H9 (cell line): ENCODE measurements at regions not wholly inside any gene's neighbourhood (a gene's known extent, or its start where the extent isn't known, plus 50 kb on each side); places are given as distances from the start of the nearest gene placed in this dataset.

Source experiments
- DNase-seq: peaks from one replicate; pipeline ENCODE4 v3.0.0-alpha.2; 2017
- H2AFZ ChIP-seq: one replicate; pipeline ENCODE4 v1.6.1; 2013; ENCODE audit warnings: mild to moderate bottlenecking, low read length, control low read depth, moderate library complexity
- H2AK5ac ChIP-seq: 2 replicates; pipeline ENCODE4 v1.6.1; 2013; ENCODE audit warnings: low read length, control low read depth, mixed read lengths; ENCODE audit not compliant: insufficient read length
- H2BK120ac ChIP-seq: one replicate; pipeline ENCODE4 v1.6.1; 2013; ENCODE audit warnings: low read depth, mild to moderate bottlenecking, low read length, control low read depth, inconsistent platforms; ENCODE audit not compliant: poor library complexity, severe bottlenecking
- H2BK12ac ChIP-seq: 2 replicates; pipeline ENCODE4 v1.6.1; 2013; ENCODE audit warnings: low read length, control low read depth, mixed read lengths, low read depth; ENCODE audit not compliant: insufficient read length
- H2BK15ac ChIP-seq: 2 replicates; pipeline ENCODE4 v1.6.1; 2013; ENCODE audit warnings: low read depth, low read length, control low read depth
- H2BK20ac ChIP-seq: one replicate; pipeline ENCODE4 v1.6.1; 2013; ENCODE audit warnings: low read depth, mild to moderate bottlenecking, low read length, control low read depth, inconsistent platforms; ENCODE audit not compliant: poor library complexity, severe bottlenecking
- H2BK5ac ChIP-seq: 2 replicates; pipeline ENCODE4 v1.6.1; 2013; ENCODE audit warnings: low read length, control low read depth, mixed read lengths; ENCODE audit not compliant: insufficient read length
- H3K14ac ChIP-seq: 2 replicates; pipeline ENCODE4 v1.6.1; 2013; ENCODE audit warnings: low read length, control low read depth; ENCODE audit not compliant: insufficient read depth
- H3K18ac ChIP-seq: 2 replicates; pipeline ENCODE4 v1.6.1; 2013; ENCODE audit warnings: low read depth, mild to moderate bottlenecking, mixed read lengths, low read length, control low read depth; ENCODE audit not compliant: insufficient read length
- H3K23ac ChIP-seq: 2 replicates; pipeline ENCODE4 v1.6.1; 2013; ENCODE audit warnings: low read length, control low read depth, mixed read lengths, low read depth; ENCODE audit not compliant: insufficient read length
- H3K23me2 ChIP-seq: 2 replicates; pipeline ENCODE4 v1.6.1; 2013; ENCODE audit warnings: low read depth, mild to moderate bottlenecking, mixed read lengths, low read length, control low read depth; ENCODE audit not compliant: insufficient read length, poor library complexity, severe bottlenecking
- H3K27ac ChIP-seq: 2 replicates; pipeline ENCODE4 v1.5.1; 2013; ENCODE audit warnings: low read length, control low read depth, mixed read lengths, low read depth; ENCODE audit not compliant: insufficient read length
- H3K27me3 ChIP-seq: 2 replicates; pipeline ENCODE4 v1.6.1; 2013; ENCODE audit warnings: low read length, control low read depth, inconsistent platforms; ENCODE audit not compliant: insufficient read depth
- H3K4ac ChIP-seq: 2 replicates; pipeline ENCODE4 v1.6.1; 2013; ENCODE audit warnings: low read depth, mild to moderate bottlenecking, control low read depth, inconsistent platforms, low read length, moderate library complexity
- H3K4me1 ChIP-seq: 2 replicates; pipeline ENCODE4 v1.6.1; 2013; ENCODE audit warnings: low read length, control low read depth, inconsistent platforms; ENCODE audit not compliant: insufficient read depth
- H3K4me2 ChIP-seq: 2 replicates; pipeline ENCODE4 v1.6.1; 2013; ENCODE audit warnings: low read length, control low read depth, mixed read lengths; ENCODE audit not compliant: insufficient read length, insufficient read depth
- H3K56ac ChIP-seq: 2 replicates; pipeline ENCODE4 v1.6.1; 2013; ENCODE audit warnings: low read depth, mild to moderate bottlenecking, mixed read lengths, low read length, control low read depth; ENCODE audit not compliant: insufficient read length
- H3K79me1 ChIP-seq: 2 replicates; pipeline ENCODE4 v1.6.1; 2013; ENCODE audit warnings: low read depth, mild to moderate bottlenecking, moderate library complexity, low read length, control low read depth, inconsistent platforms; ENCODE audit not compliant: insufficient read depth, poor library complexity, severe bottlenecking
- H3K79me2 ChIP-seq: 2 replicates; pipeline ENCODE4 v1.6.1; 2013; ENCODE audit warnings: low read length, control low read depth, inconsistent platforms; ENCODE audit not compliant: insufficient read depth
- H3K9ac ChIP-seq: 2 replicates; pipeline ENCODE4 v1.6.1; 2013; ENCODE audit warnings: low read length, control low read depth, mixed read lengths; ENCODE audit not compliant: insufficient read length; ENCODE audit errors: extremely low read depth
- H3K9me3 ChIP-seq: one replicate; pipeline ENCODE4 v1.6.1; 2013; ENCODE audit warnings: low read depth, low read length, inconsistent platforms; ENCODE audit not compliant: control insufficient read depth
- H3T11ph ChIP-seq: one replicate; pipeline ENCODE4 v1.6.1; 2013; ENCODE audit warnings: mild to moderate bottlenecking, low read length, control low read depth, inconsistent platforms
- H4K20me1 ChIP-seq: one replicate; pipeline ENCODE4 v1.6.1; 2013; ENCODE audit not compliant: control insufficient read depth, insufficient read length, insufficient read depth
- H4K5ac ChIP-seq: 2 replicates; pipeline ENCODE4 v1.6.1; 2013; ENCODE audit warnings: low read depth, mild to moderate bottlenecking, mixed read lengths, low read length, control low read depth; ENCODE audit not compliant: insufficient read length
- H4K8ac ChIP-seq: replicated peaks from 2 replicates; pipeline ENCODE4 v1.6.1; 2013; ENCODE audit warnings: low read length, control low read depth, mixed read lengths, low read depth; ENCODE audit not compliant: insufficient read length
- H4K91ac ChIP-seq: 2 replicates; pipeline ENCODE4 v1.6.1; 2013; ENCODE audit warnings: low read depth, mild to moderate bottlenecking, moderate library complexity, mixed read lengths, low read length, control low read depth; ENCODE audit not compliant: insufficient read length
- H3K27ac Mint-ChIP-seq, 3 experiments: 2 replicates in 2 of 3; 3 replicates in 1 of 3; pipeline ENCODE4 v1.8.0; 2020 to 2021; ENCODE audit warnings: mixed read lengths in 3 of 3, mild to moderate bottlenecking in 1 of 3, moderate library complexity in 1 of 3
- H3K27me3 Mint-ChIP-seq: 2 replicates; pipeline ENCODE4 v1.8.0; 2021; ENCODE audit warnings: low read depth, mild to moderate bottlenecking, moderate library complexity, mixed read lengths
- H3K36me3 Mint-ChIP-seq, 3 experiments: 2 replicates in 2 of 3; 3 replicates in 1 of 3; pipeline ENCODE4 v1.8.0; 2020 to 2021; ENCODE audit warnings: low read depth in 3 of 3, mixed read lengths in 3 of 3; ENCODE audit not compliant: insufficient read depth in 1 of 3
- H3K4me1 Mint-ChIP-seq, 2 experiments: 2 replicates each; pipeline ENCODE4 v1.8.0; 2020; ENCODE audit warnings: mixed read lengths in 2 of 2
- H3K4me3 Mint-ChIP-seq, 2 experiments: 2 replicates in 1 of 2; 3 replicates in 1 of 2; pipeline ENCODE4 v1.8.0; 2020 to 2021; ENCODE audit warnings: mild to moderate bottlenecking in 2 of 2, mixed read lengths in 2 of 2, moderate library complexity in 1 of 2
- H3K9me3 Mint-ChIP-seq, 2 experiments: 2 replicates in 1 of 2; 3 replicates in 1 of 2; pipeline ENCODE4 v1.8.0; 2020; ENCODE audit warnings: mild to moderate bottlenecking in 2 of 2, mixed read lengths in 2 of 2, moderate library complexity in 1 of 2
- WGBS: extraction: QIAGEN DNeasy Blood & Tissue Kit; methylation state at CpG from one replicate; pipeline ENCODE4 v1.1.7; 2013; ENCODE audit warnings: missing lambda C conversion rate, low lambda C conversion rate, mixed read lengths; ENCODE audit not compliant: insufficient read length; ENCODE audit errors: extremely low coverage; 5-methylcytosine and 5-hydroxymethylcytosine counted together
- TF ChIP-seq, protein P1 (sequence below): fragments of 200-600 bp; sonication (generic); conservative IDR thresholded peaks from 3 replicates; pipeline ENCODE4 v1.8.0; 2021; ENCODE audit warnings: antibody characterized with exemption, mild to moderate bottlenecking

DNA sequence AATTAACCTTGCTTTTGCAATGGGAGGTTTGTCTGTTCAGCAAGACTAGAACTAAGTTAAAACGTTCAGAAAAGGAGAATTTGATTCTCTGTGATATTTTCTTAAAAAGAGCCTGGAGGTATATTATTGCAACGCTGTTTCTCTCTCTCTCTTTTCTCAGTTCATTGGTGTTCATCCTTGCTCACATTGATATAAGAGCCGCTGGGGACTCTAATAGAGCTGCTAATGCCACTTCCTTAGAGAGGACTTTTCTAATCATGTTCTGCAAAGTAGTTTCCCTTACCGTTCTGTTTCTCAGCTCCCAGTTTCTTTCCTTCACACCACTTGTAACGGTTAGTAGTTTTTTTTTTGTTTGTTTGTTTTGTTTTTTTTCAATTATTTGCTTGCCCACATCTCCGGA lies 203.8 kb downstream of the RWDD3 start:
- H3K4me3 Mint-ChIP-seq, result no peak overlapping the region

More for the DNA sequence above, 203.8 kb downstream of the RWDD3 start:
- Histone ChIP-seq H2AK5ac (no peak overlapping the region), H2BK20ac (no peak overlapping the region), H2AFZ (no peak overlapping the region), H3K23me2 (no peaks in the 10 kb centered on the region), H2BK120ac (no peak overlapping the region), H3K4me2 (no peak overlapping the region), H3K27me3 (no peaks in the 10 kb centered on the region), H3K18ac (no peak overlapping the region), H3K4me1 (peaks cover 7% of the 10 kb centered on the region), H4K5ac (no peak overlapping the region), H4K8ac (no peak overlapping the region), H3K9ac (no peak overlapping the region), H3K56ac (no peak overlapping the region), H3K9me3 (no peaks in the 10 kb centered on the region), H3K79me1 (no peaks in the 10 kb centered on the region), H3K4ac (no peak overlapping the region), H3K14ac (no peak overlapping the region), H4K20me1 (no peaks in the 10 kb centered on the region), H3K23ac (no peak overlapping the region), H3K27ac (no peak overlapping the region), H2BK5ac (no peak overlapping the region), H3K79me2 (no peaks in the 10 kb centered on the region), H3T11ph (no peak overlapping the region), H2BK15ac (no peak overlapping the region), H2BK12ac (no peak overlapping the region), H4K91ac (no peak overlapping the region)
- WGBS, result no CpG with 5 or more reads among the region's 6 CpGs
- no peak for DNase-seq
- peaks cover 29% of the 10 kb centered on the region in 2 experiments for H3K4me1 Mint-ChIP-seq
- no peaks in the 10 kb centered on the region for H3K9me3 Mint-ChIP-seq
- TF ChIP-seq, protein P1, sequence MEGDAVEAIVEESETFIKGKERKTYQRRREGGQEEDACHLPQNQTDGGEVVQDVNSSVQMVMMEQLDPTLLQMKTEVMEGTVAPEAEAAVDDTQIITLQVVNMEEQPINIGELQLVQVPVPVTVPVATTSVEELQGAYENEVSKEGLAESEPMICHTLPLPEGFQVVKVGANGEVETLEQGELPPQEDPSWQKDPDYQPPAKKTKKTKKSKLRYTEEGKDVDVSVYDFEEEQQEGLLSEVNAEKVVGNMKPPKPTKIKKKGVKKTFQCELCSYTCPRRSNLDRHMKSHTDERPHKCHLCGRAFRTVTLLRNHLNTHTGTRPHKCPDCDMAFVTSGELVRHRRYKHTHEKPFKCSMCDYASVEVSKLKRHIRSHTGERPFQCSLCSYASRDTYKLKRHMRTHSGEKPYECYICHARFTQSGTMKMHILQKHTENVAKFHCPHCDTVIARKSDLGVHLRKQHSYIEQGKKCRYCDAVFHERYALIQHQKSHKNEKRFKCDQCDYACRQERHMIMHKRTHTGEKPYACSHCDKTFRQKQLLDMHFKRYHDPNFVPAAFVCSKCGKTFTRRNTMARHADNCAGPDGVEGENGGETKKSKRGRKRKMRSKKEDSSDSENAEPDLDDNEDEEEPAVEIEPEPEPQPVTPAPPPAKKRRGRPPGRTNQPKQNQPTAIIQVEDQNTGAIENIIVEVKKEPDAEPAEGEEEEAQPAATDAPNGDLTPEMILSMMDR, result no peak
- no peaks in the 10 kb centered on the region for H3K27me3 Mint-ChIP-seq
- H3K27ac Mint-ChIP-seq, result peak overlapping the region in 1 of 3 experiments; percentile 72; a peak in 4 of 7 replicates
- H3K36me3 Mint-ChIP-seq, result no peaks in the 10 kb centered on the region
